C4-2B (cell line): ENCODE measurements at regions not wholly inside any gene's neighbourhood (a gene's known extent, or its start where the extent isn't known, plus 50 kb on each side); places are given as distances from the start of the nearest gene placed in this dataset.

Experiments
- H3K27ac ChIP-seq: fragments of 450-650 bp; 2 replicates; pipeline ENCODE4 v1.5.1; 2017
- CTCF ChIP-seq: fragments of 450-650 bp; conservative IDR thresholded peaks from 2 replicates; pipeline ENCODE4 v1.5.1; 2017; ENCODE audit warnings: mild to moderate bottlenecking
- ZFX ChIP-seq: fragments of 450-650 bp; IDR thresholded peaks from 2 replicates; pipeline ENCODE4 v1.6.1; 2017

- TF ChIP-seq ZFX (no peak), CTCF (no peak)
- H3K27ac ChIP-seq = no peak overlapping the region
Measured at GRCh38 chr17:74117087-74117698, 86.3 kb upstream of the RPL38 start.

GRCh38 chr17:74117999-74118421, 85.5 kb upstream of the RPL38 start:
- no peak overlapping the region for H3K27ac ChIP-seq
- TF ChIP-seq CTCF = no peak

- no peak overlapping the region for H3K27ac ChIP-seq
- TF ChIP-seq ZFX = no peak
- no peak for TF ChIP-seq CTCF
Measured at GRCh38 chr17:74118504-74118903, 85.0 kb upstream of the RPL38 start.

- no peak for TF ChIP-seq CTCF
- no peak for TF ChIP-seq ZFX
- H3K27ac ChIP-seq = no peak overlapping the region
Measured at GRCh38 chr17:74119049-74119580, 84.4 kb upstream of the RPL38 start.

- TF ChIP-seq ZFX (no peak), CTCF (no peak)
- no peak overlapping the region for H3K27ac ChIP-seq
Measured at GRCh38 chr17:74119965-74120364, 83.5 kb upstream of the RPL38 start.

GRCh38 chr17:74123350-74123749, 80.1 kb upstream of the RPL38 start:
- TF ChIP-seq ZFX = no peak
- no peak for TF ChIP-seq CTCF
- no peak overlapping the region for H3K27ac ChIP-seq

GRCh38 chr17:74123866-74124444, 79.5 kb upstream of the RPL38 start:
- no peak for TF ChIP-seq ZFX
- TF ChIP-seq CTCF = no peak
- no peak overlapping the region for H3K27ac ChIP-seq
